GM12878 (cell line): ENCODE measurements at regions not wholly inside any gene's neighbourhood (a gene's known extent, or its start where the extent isn't known, plus 50 kb on each side); places are given as distances from the start of the nearest gene placed in this dataset.

Experiments
- ATAC-seq: fragments of 200-7000 bp; cut with Tn5 transposase; 3 replicates; pipeline ENCODE4 v1.9.1; 2020; ENCODE audit warnings: mild to moderate bottlenecking, moderate library complexity
- BruUV-seq: library from RNA; stranded (reverse); fragments of 400-500 nt; replicated peaks from 2 replicates; lab custom pipeline; 2021; lab: Mats Ljungman, UMichigan
- CTCF ChIA-PET: fragments of 300-600 bp; sonication (Branson Sonifier 250); formaldehyde crosslinking; extraction: SDS; loops from one replicate; lab custom pipeline; 2021; ENCODE audit warnings: inconsistent platforms; lab: Yijun Ruan, JAX
- POLR2A ChIA-PET: fragments of 350-600 bp; formaldehyde crosslinking; extraction: SDS; loops from one replicate; lab custom pipeline; 2021; ENCODE audit warnings: inconsistent platforms; lab: Charles Lee
- RAD21 ChIA-PET: fragments of 300-600 bp; sonication (Branson Sonifier 250); formaldehyde crosslinking; loops from one replicate; lab custom pipeline; 2023; ENCODE audit warnings: antibody characterized with exemption; ENCODE audit not compliant: unreplicated experiment; lab: Charles Lee
- SMC1A ChIA-PET: fragments of 300-600 bp; sonication (Branson Sonifier 250); formaldehyde crosslinking; loops from one replicate; lab custom pipeline; 2023; ENCODE audit not compliant: unreplicated experiment, uncharacterized antibody; lab: Charles Lee
- DNase-seq: peaks from one replicate; pipeline ENCODE4 v3.0.0-alpha.2; 2011; ENCODE audit warnings: low read depth, low spot score
- FAIRE-seq: peaks from 3 replicates; lab custom pipeline; 2011; peaks lifted over from hg19 to GRCh38; lab: Jason Lieb, UNC
- H2AFZ ChIP-seq: 2 replicates; pipeline ENCODE4 v1.6.0; 2011; ENCODE audit warnings: low read depth, low read length, control low read depth; ENCODE audit not compliant: control insufficient read depth
- H3K27ac ChIP-seq: 2 replicates; pipeline ENCODE4 v1.5.1; 2011; ENCODE audit warnings: control low read depth; ENCODE audit not compliant: control insufficient read depth, insufficient read depth
- H3K27me3 ChIP-seq, 2 experiments: replicated peaks in 1 of 2; 2 replicates each; pipeline versions ENCODE4 v1.6.0 to v1.6.1; 2011; ENCODE audit warnings: low read length in 1 of 2; ENCODE audit not compliant: control insufficient read depth in 2 of 2, insufficient read depth in 2 of 2
- H3K36me3 ChIP-seq, 2 experiments: 2 replicates each; pipeline ENCODE4 v1.5.1; 2011; ENCODE audit warnings: low read length in 1 of 2; ENCODE audit not compliant: control insufficient read depth in 2 of 2, insufficient read depth in 2 of 2
- H3K4me1 ChIP-seq: 2 replicates; pipeline ENCODE4 v1.6.1; 2011; ENCODE audit warnings: mild to moderate bottlenecking, low read length, moderate library complexity, mixed read lengths; ENCODE audit not compliant: control insufficient read depth, insufficient read depth
- H3K4me2 ChIP-seq: 2 replicates; pipeline ENCODE4 v1.6.0; 2011; ENCODE audit warnings: control low read depth; ENCODE audit not compliant: control insufficient read depth, insufficient read depth
- H3K4me3 ChIP-seq: fragments of 200-600 bp; sonication (generic); 2 replicates; pipeline ENCODE4 v1.5.1; 2016
- H3K79me2 ChIP-seq: 2 replicates; pipeline ENCODE4 v1.6.0; 2011; ENCODE audit warnings: low read length; ENCODE audit not compliant: control insufficient read depth, insufficient read depth
- H3K9ac ChIP-seq: 2 replicates; pipeline ENCODE4 v1.8.0; 2011; ENCODE audit warnings: low read length, control low read depth, mixed read lengths; ENCODE audit not compliant: control insufficient read depth, insufficient read depth
- H3K9me3 ChIP-seq: replicated peaks from 3 replicates; pipeline ENCODE4 v1.5.1; 2011; ENCODE audit warnings: mild to moderate bottlenecking, low read length; ENCODE audit not compliant: control insufficient read depth, insufficient read depth
- H4K20me1 ChIP-seq: 2 replicates; pipeline ENCODE4 v1.6.0; 2011; ENCODE audit not compliant: control insufficient read depth, insufficient read depth
- BACH1 ChIP-seq: fragments of 450-650 bp; IDR thresholded peaks from 2 replicates; pipeline ENCODE4 v1.6.1; 2017; ENCODE audit warnings: mild to moderate bottlenecking, borderline replicate concordance
- CEBPB ChIP-seq, 2 experiments: fragments of 150-350 bp in 1 of 2; IDR thresholded peaks; 2 replicates each; pipeline ENCODE4 v1.6.1; 2012 to 2014; ENCODE audit warnings: low read depth in 2 of 2, low read length in 2 of 2, borderline replicate concordance in 1 of 2, inconsistent platforms in 1 of 2
- CREM ChIP-seq: IDR thresholded peaks from 2 replicates; pipeline ENCODE4 v1.6.1; 2014; ENCODE audit warnings: antibody characterized with exemption, low read depth
- E2F4 ChIP-seq: IDR thresholded peaks from 2 replicates; pipeline ENCODE4 v1.6.1; 2012; ENCODE audit warnings: low read depth, low read length, improper control_type of control experiment
- ETV6 ChIP-seq, 2 experiments: fragments of 450-650 bp in 1 of 2; IDR thresholded peaks in 1 of 2; conservative IDR thresholded peaks in 1 of 2; 2 replicates each; pipeline ENCODE4 v1.6.1; 2014; ENCODE audit warnings: antibody characterized with exemption in 1 of 2, borderline replicate concordance in 1 of 2, low read depth in 1 of 2, mild to moderate bottlenecking in 1 of 2, moderate library complexity in 1 of 2
- GABPA ChIP-seq: IDR thresholded peaks from 2 replicates; pipeline ENCODE4 v1.6.1; 2014; ENCODE audit warnings: antibody characterized with exemption, low read depth, mild to moderate bottlenecking, inconsistent platforms
- HCFC1 ChIP-seq: fragments of 150-350 bp; IDR thresholded peaks from 2 replicates; pipeline ENCODE4 v1.6.1; 2014; ENCODE audit warnings: low read length
- HDGF ChIP-seq: fragments of 450-650 bp; IDR thresholded peaks from 2 replicates; pipeline ENCODE4 v1.6.1; 2016; ENCODE audit warnings: antibody characterized with exemption
- LARP7 ChIP-seq: fragments of 450-650 bp; IDR thresholded peaks from 2 replicates; pipeline ENCODE4 v1.6.1; 2017; ENCODE audit warnings: mild to moderate bottlenecking
- MTA2 ChIP-seq: fragments of 450-650 bp; IDR thresholded peaks from 2 replicates; pipeline ENCODE4 v1.6.1; 2016; ENCODE audit warnings: low read depth, mild to moderate bottlenecking, moderate library complexity
- MTA3 ChIP-seq: IDR thresholded peaks from 2 replicates; pipeline ENCODE4 v1.6.1; 2012; ENCODE audit warnings: low read length, inconsistent platforms, borderline replicate concordance
- NBN ChIP-seq: fragments of 450-650 bp; IDR thresholded peaks from 2 replicates; pipeline ENCODE4 v1.6.1; 2016
- NFYA ChIP-seq: IDR thresholded peaks from 2 replicates; pipeline ENCODE4 v1.6.1; 2011; ENCODE audit warnings: low read depth, mild to moderate bottlenecking, low read length, improper control_type of control experiment, borderline replicate concordance
- POLR2AphosphoS2 ChIP-seq: IDR thresholded peaks from 2 replicates; pipeline ENCODE4 v1.6.1; 2011; ENCODE audit warnings: low read depth, mild to moderate bottlenecking, low read length, improper control_type of control experiment, moderate library complexity
- RAD51 ChIP-seq: fragments of 450-650 bp; IDR thresholded peaks from 2 replicates; pipeline ENCODE4 v1.6.1; 2016; ENCODE audit warnings: moderate library complexity, mild to moderate bottlenecking, inconsistent platforms
- RCOR1 ChIP-seq: conservative IDR thresholded peaks from 2 replicates; pipeline ENCODE4 v1.6.1; 2012; ENCODE audit warnings: low read depth, low read length, improper control_type of control experiment
- TCF3 ChIP-seq: IDR thresholded peaks from 2 replicates; pipeline ENCODE4 v1.6.1; 2012; ENCODE audit warnings: low read depth, mild to moderate bottlenecking, low read length, borderline replicate concordance; ENCODE audit not compliant: insufficient read depth
- ZBED1 ChIP-seq: IDR thresholded peaks from 2 replicates; pipeline ENCODE4 v1.6.1; 2016; ENCODE audit warnings: borderline replicate concordance
- ZNF207 ChIP-seq: fragments of 450-650 bp; IDR thresholded peaks from 2 replicates; pipeline ENCODE4 v1.6.1; 2014; ENCODE audit warnings: antibody characterized with exemption, mild to moderate bottlenecking, borderline replicate concordance
- ZSCAN29 ChIP-seq: fragments of 450-650 bp; IDR thresholded peaks from 2 replicates; pipeline ENCODE4 v1.6.1; 2017; ENCODE audit warnings: mild to moderate bottlenecking, moderate library complexity
- WGBS: methylation state at CpG from one replicate; pipeline ENCODE4 v1.1.6; 2016; ENCODE audit warnings: low lambda C conversion rate; ENCODE audit not compliant: insufficient replicate concordance, insufficient coverage; ENCODE audit errors: missing lambda C conversion rate; 5-methylcytosine and 5-hydroxymethylcytosine counted together
- in situ Hi-C: fragments of 300-500 bp; cut with MboI; formaldehyde crosslinking; loops from 9 replicates; pipeline ENCODE4 v1.14.3; 2018; ENCODE audit warnings: mixed read lengths
- intact Hi-C: fragments of 100-400 bp; cut with micrococcal nuclease; formaldehyde crosslinking; loops from one replicate; pipeline ENCODE4 v1.14.2; 2022; ENCODE audit not compliant: unreplicated experiment
- TF ChIP-seq, protein P1 (sequence below), 3 experiments: IDR thresholded peaks in 2 of 3; conservative IDR thresholded peaks in 1 of 3; 2 replicates each; pipeline ENCODE4 v1.5.1; 2011; ENCODE audit warnings: low read depth in 3 of 3, low read length in 3 of 3, mild to moderate bottlenecking in 3 of 3, control low read depth in 2 of 3, moderate library complexity in 2 of 3, inconsistent platforms in 1 of 3, mixed read lengths in 1 of 3; ENCODE audit not compliant: control insufficient read depth in 2 of 3, insufficient read depth in 1 of 3; ENCODE audit errors: extremely low read depth in 1 of 3

DNA sequence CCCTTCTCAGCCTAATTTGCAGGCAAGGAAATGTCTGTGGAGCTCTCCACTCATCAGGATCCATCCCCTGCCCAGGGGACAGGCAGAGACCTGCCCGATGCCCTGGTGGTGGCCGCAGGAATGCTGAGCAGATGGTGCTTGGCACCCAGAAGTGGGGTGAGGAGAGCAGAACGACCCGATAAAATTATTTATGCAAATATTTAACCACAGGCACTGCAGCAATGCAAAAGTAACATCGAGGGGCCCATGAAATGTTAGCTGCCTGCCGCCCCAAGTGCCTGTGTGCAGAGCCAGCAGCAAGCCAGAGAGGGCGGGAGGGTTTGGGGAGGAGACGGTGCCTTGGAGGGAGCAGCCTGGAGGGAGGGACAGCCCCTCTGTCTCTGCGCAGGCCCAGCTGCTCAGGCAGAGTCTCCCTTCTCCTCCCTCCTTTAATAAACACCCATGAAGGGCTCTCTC, 205.5 kb downstream of the CTTN start (continued):
- TF ChIP-seq, protein P1, sequence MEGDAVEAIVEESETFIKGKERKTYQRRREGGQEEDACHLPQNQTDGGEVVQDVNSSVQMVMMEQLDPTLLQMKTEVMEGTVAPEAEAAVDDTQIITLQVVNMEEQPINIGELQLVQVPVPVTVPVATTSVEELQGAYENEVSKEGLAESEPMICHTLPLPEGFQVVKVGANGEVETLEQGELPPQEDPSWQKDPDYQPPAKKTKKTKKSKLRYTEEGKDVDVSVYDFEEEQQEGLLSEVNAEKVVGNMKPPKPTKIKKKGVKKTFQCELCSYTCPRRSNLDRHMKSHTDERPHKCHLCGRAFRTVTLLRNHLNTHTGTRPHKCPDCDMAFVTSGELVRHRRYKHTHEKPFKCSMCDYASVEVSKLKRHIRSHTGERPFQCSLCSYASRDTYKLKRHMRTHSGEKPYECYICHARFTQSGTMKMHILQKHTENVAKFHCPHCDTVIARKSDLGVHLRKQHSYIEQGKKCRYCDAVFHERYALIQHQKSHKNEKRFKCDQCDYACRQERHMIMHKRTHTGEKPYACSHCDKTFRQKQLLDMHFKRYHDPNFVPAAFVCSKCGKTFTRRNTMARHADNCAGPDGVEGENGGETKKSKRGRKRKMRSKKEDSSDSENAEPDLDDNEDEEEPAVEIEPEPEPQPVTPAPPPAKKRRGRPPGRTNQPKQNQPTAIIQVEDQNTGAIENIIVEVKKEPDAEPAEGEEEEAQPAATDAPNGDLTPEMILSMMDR (IDR thresholded peaks at IDR 0.05 in 2 of 3, conservative IDR thresholded peaks at IDR 0.05 in 1 of 3; ENCODE audit: control insufficient read depth in 2 of 3, extremely low read depth in 1 of 3, insufficient read depth in 1 of 3, low read depth in 3 of 3, low read length in 3 of 3) = no peak
- no peak for TF ChIP-seq TCF3
- TF ChIP-seq ETV6 (conservative IDR thresholded peaks at IDR 0.05 in 1 of 2, IDR thresholded peaks at IDR 0.05 in 1 of 2; ENCODE audit: borderline replicate concordance in 1 of 2, low read depth in 1 of 2) = no peak
- no peak for TF ChIP-seq CEBPB (IDR thresholded peaks at IDR 0.05; ENCODE audit: borderline replicate concordance in 1 of 2, low read depth in 2 of 2, low read length in 2 of 2)
- TF ChIP-seq CREM = no peak
- no peak for TF ChIP-seq GABPA
- TF ChIP-seq RAD51 = no peak
- no peak for TF ChIP-seq MTA2
- no peak for TF ChIP-seq RCOR1
- no peak for TF ChIP-seq HDGF
- no peak for TF ChIP-seq MTA3
- TF ChIP-seq LARP7 = no peak

DNA sequence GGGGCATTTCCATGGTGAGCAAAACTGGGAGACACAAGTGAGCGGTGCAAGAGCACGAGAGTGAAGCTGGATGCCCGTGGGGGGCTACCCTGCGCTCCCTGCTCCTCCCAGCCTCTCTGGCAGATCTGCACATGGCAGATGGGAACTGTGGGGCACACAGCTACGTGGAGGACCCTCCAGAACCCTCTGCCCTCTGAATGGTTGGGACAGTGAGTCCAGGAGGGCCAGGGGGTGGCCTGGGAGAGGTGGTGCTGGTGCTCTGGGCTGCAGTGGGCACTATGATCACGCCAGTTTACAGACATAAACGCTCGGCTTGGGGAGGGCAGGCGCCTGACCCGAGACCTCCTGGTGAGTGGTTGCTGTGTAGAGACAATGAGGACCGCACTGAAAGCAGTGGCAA, 205.9 kb downstream of the CTTN start:
- no peak for ATAC-seq
- no peak overlapping the region for H3K9ac ChIP-seq
- no peak for TF ChIP-seq BACH1
- TF ChIP-seq MTA2 = no peak
- TF ChIP-seq E2F4 = no peak
- TF ChIP-seq RCOR1 = no peak
- TF ChIP-seq HCFC1 = no peak
- no peak for TF ChIP-seq NBN
- TF ChIP-seq ZNF207 = no peak
- TF ChIP-seq ZSCAN29 = no peak
- TF ChIP-seq ZBED1 = no peak
- TF ChIP-seq NFYA = no peak
- TF ChIP-seq POLR2AphosphoS2 = no peak

More for the DNA sequence above, 205.9 kb downstream of the CTTN start:
- no peaks in the 10 kb centered on the region for H4K20me1 ChIP-seq
- SMC1A ChIA-PET = no interaction called here
- no peaks in the 10 kb centered on the region for H3K79me2 ChIP-seq
- H3K9me3 ChIP-seq = no peaks in the 10 kb centered on the region
- in situ Hi-C loops (no loop called here), intact Hi-C loops (no loop called here)
- H3K27ac ChIP-seq = no peak overlapping the region
- H3K36me3 ChIP-seq = no peaks in the 10 kb centered on the region
- BruUV-seq = no TSS peak
- RAD21 ChIA-PET = no interaction called here
- H3K4me3 ChIP-seq = no peak overlapping the region
- WGBS = 17% methylated on average over 11 of the region's 11 CpGs
- POLR2A ChIA-PET = no interaction called here
- CTCF ChIA-PET = no interaction called here
- DNase-seq (no peak), FAIRE-seq (no peak)
- H2AFZ ChIP-seq = no peak overlapping the region
- no peak overlapping the region for H3K4me2 ChIP-seq
- H3K4me1 ChIP-seq = no peaks in the 10 kb centered on the region
- H3K27me3 ChIP-seq = peaks cover 0 to 2% of the 10 kb centered on the region in 2 experiments; a peak in 1 of 4 replicates
